LHCN-M2 (cell line): ENCODE measurements at regions not wholly inside any gene's neighbourhood (a gene's known extent, or its start where the extent isn't known, plus 50 kb on each side); places are given as distances from the start of the nearest gene placed in this dataset.

Source experiments
- DNase-seq: peaks from one replicate; pipeline ENCODE4 v3.0.0-alpha.2; 2012; ENCODE audit warnings: low read depth

GRCh38 chr2:156088587-156088986 is 243.9 kb downstream of the NR4A2 start:
- DNase-seq: no peak

- no peak for DNase-seq
Measured at GRCh38 chr2:156087875-156088274, 244.6 kb downstream of the NR4A2 start.

- no peak for DNase-seq
Measured at GRCh38 chr2:156083763-156084493, 248.6 kb downstream of the NR4A2 start.

DNA sequence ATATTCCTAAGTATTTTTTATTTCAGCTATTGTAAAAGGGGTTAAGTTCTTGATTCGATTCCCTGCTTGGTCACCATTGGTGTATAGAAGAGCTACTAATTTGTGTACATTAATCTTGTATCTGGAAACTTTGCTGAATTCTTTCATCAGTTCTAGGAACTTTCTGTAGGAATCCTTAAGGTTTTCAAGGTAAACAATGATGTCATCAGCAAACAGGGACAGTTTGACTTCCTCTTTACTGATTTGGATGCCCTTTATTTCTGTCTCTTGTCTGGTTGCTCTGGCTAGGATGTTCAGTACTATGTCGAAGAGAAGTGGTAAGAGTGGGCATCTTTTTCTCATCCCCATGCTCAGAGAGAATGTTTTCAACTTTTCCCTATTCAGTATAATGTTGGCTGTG is 252.7 kb downstream of the NR4A2 start:
- DNase-seq: no peak

GRCh38 chr2:156077041-156077742 is 255.3 kb downstream of the NR4A2 start:
- no peak for DNase-seq

- no peak for DNase-seq
Measured at GRCh38 chr2:156065912-156066311, 266.6 kb downstream of the NR4A2 start.

DNA sequence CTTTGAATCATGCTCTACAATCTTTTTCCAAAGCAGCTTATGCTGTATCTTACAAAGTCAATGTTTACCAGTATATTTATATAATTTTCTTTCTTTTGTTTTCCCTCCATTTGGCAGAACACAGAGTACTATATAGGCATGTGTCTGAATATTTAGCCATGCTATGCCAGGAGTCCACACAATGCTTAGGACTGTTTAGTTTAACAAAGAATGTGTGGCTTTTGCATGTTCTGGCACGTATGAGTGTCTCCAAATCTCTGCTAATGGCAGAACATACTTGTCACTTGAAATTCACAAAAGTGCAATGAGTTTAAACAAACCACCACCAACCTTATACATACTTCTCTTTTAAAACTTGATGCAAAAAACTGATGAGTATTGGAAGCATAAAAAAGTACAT is 268.0 kb downstream of the NR4A2 start:
- no peak for DNase-seq

- no peak for DNase-seq
Measured at GRCh38 chr2:156057647-156058046, 274.9 kb downstream of the NR4A2 start.

DNA sequence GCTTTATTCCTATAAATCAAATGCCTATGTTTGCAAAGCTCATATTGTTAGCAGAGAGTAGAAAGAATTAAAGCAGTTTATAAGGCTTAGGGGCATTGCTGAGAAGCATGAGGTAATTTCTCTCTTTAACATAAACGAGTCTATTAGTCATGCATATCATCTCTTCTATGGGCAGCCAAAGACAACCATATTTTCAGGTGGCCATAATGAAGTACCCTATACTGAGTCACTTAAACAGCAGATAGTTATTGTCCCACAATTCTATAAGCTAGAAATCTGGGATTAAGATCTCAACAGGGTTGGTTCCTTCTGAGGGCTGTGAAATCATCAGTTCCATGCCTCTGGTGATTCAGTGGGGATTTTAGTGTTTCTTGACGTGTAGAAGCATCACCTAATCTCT is 277.5 kb downstream of the NR4A2 start:
- DNase-seq: no peak

- DNase-seq: no peak
Measured at GRCh38 chr2:156046900-156047299, 285.6 kb downstream of the NR4A2 start.

DNA sequence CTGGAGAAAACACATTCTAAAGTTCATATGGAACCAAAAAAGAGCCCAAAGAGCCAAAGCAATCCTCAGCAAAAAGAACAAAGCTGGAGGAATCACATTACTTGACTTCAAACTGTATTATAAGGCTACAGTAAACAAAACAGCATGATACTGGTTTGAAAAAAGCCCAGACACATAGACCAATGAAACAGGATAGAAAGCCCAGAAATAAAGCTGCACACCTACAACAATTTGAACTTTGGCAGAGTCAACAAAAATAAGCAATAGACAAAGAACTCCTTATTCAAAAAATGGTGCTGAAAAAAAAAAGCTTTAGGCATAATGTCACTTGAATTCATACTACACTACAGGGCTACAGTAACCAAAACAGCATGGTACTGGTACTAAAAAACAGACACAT is 289.6 kb downstream of the NR4A2 start:
- no peak for DNase-seq

DNA sequence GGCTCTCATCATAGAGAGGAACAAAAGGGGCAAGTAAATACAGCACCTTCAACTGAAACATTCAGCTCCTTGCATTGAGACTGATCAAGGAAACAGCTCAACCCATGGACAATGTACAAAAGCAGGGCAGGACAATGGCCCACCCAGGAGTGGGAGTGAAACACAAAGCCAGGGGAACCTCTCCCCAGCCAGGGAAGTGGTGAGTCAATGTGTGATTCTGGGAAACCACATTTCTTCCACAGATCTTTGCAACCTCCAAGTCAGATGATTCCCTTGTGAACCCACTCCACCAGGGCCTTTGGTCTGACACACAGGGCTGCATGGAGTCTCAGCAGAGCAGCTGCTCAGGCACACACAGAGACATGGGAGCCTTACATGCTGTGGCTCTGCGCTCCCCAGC is 294.5 kb downstream of the NR4A2 start:
- no peak for DNase-seq

DNA sequence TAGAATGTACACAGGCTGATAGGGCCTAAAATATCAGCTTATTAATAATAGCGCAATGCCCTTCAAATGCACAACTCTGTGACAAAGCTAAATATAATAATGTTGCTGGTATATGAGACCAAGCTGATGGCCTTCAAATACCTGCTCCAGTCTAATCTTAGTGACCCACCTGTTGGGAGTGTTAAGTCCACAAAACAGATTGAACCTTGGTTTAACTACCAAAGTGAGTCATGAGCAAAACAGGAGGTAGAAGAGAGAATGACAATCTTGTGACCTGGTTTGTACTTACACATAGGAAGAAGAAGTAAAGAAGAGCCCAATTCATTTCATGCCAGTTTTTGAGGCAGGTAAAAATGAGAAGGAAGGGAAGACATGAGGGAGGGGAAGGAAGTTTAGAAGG is 295.0 kb downstream of the NR4A2 start:
- no peak for DNase-seq

DNA sequence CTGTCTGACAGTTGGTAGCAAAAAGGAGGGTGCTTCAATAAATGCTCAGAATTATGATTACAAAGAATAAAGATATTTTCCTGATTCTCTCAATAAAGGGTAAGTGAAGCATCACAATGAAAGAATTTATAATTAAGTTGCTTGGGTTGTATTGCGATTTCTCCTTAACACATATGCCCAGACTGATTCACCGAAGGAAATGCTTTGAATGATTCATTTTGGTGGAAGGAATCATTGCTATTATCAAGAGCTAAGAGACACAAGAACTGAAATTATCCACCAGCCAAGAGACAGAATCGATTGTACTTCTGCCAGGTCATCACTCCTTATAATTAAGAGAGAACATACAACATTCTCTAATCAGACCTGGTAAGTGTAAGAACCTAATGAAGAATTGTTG is 301.4 kb downstream of the NR4A2 start:
- no peak for DNase-seq

GRCh38 chr2:156023229-156023869 is 309.2 kb downstream of the NR4A2 start:
- DNase-seq: no peak

GRCh38 chr2:156021146-156022040 is 311.1 kb downstream of the NR4A2 start:
- DNase-seq: no peak

DNA sequence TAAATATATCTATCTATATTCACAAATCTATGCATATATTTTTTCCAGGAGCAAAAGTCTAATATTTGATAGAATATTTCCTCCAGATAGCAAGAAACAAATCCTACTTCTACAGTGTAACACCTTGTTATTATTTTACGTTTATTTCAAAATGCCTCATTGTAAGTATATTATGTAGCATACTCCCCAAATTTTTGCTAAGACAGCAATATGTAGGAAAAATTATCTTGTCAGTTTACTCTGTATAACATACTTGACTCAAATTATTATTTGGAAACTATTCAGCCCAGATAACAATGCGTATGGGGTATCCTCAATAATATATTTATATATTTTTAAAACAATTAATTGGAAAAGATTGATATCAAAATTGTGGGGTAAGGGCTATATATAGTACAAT is 313.2 kb downstream of the NR4A2 start:
- no peak for DNase-seq

GRCh38 chr2:156017341-156017885 is 315.1 kb downstream of the NR4A2 start:
- DNase-seq: no peak

DNA sequence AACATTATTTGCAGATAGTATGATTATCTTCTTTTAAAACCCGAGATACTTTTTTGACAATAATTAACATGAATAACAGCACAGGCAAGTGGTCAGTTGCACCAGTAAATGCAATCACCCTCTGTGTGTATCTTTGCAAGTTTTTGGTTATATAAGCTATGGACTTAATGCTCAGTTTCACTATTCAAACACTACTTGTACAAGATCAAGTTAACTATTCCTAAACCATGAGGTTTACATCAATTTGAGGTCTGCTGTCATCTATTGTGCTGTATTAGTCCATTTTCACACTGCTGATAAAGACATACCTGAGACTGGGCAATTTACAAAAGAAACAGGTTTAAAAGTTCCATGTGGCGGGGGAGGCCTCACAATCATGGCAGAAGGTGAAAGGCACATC is 323.2 kb downstream of the NR4A2 start:
- DNase-seq: no peak

- DNase-seq: no peak
Measured at GRCh38 chr2:156006721-156007618, 325.6 kb downstream of the NR4A2 start.
